Hepatocyte (in vitro differentiated cells): ENCODE measurements at regions not wholly inside any gene's neighbourhood (a gene's known extent, or its start where the extent isn't known, plus 50 kb on each side); places are given as distances from the start of the nearest gene placed in this dataset.

Source experiments
- DNase-seq: peaks from one replicate; pipeline ENCODE4 v3.0.0-alpha.2; 2016; ENCODE audit warnings: low spot score
- H2AFZ ChIP-seq: fragments of 200-600 bp; sonication (generic); 2 replicates; pipeline ENCODE4 v1.6.0; 2016; ENCODE audit warnings: antibody characterized with exemption, mild to moderate bottlenecking
- H3K27ac ChIP-seq: fragments of 200-600 bp; sonication (generic); 2 replicates; pipeline ENCODE4 v1.5.1; 2016; ENCODE audit warnings: mild to moderate bottlenecking
- H3K27me3 ChIP-seq: fragments of 200-600 bp; sonication (generic); 2 replicates; pipeline ENCODE4 v1.6.1; 2016
- H3K36me3 ChIP-seq: fragments of 200-600 bp; sonication (generic); replicated peaks from 2 replicates; pipeline ENCODE4 v1.5.1; 2016; ENCODE audit warnings: low read depth; ENCODE audit not compliant: insufficient read depth
- H3K4me1 ChIP-seq: fragments of 200-600 bp; sonication (generic); 2 replicates; pipeline ENCODE4 v1.5.1; 2016; ENCODE audit warnings: mild to moderate bottlenecking, moderate library complexity; ENCODE audit not compliant: insufficient read depth
- H3K4me2 ChIP-seq: fragments of 200-600 bp; sonication (generic); 2 replicates; pipeline ENCODE4 v1.6.0; 2016
- H3K4me3 ChIP-seq: fragments of 200-600 bp; sonication (generic); 2 replicates; pipeline ENCODE4 v1.5.1; 2016; ENCODE audit warnings: mild to moderate bottlenecking
- H3K79me2 ChIP-seq: fragments of 200-600 bp; sonication (generic); 2 replicates; pipeline ENCODE4 v1.6.0; 2017; ENCODE audit warnings: mild to moderate bottlenecking
- H3K9me2 ChIP-seq: fragments of 200-600 bp; sonication (generic); replicated peaks from 2 replicates; pipeline ENCODE4 v1.6.0; 2017; ENCODE audit warnings: mild to moderate bottlenecking; ENCODE audit not compliant: insufficient read depth
- H3K9me3 ChIP-seq: fragments of 200-600 bp; sonication (generic); 2 replicates; pipeline ENCODE4 v1.5.1; 2016; ENCODE audit warnings: low read depth, mild to moderate bottlenecking
- H4K20me1 ChIP-seq: fragments of 200-600 bp; sonication (generic); 2 replicates; pipeline ENCODE4 v1.6.0; 2016; ENCODE audit warnings: mild to moderate bottlenecking; ENCODE audit not compliant: insufficient read depth, poor library complexity, severe bottlenecking
- CTCF ChIP-seq: fragments of 200-600 bp; sonication (generic); IDR thresholded peaks from 2 replicates; pipeline ENCODE4 v1.5.1; 2016; ENCODE audit warnings: antibody characterized with exemption, mild to moderate bottlenecking; ENCODE audit not compliant: poor library complexity
- EZH2 ChIP-seq: fragments of 200-600 bp; sonication (generic); IDR thresholded peaks from 2 replicates; pipeline ENCODE4 v1.6.1; 2016; ENCODE audit warnings: antibody characterized with exemption, mild to moderate bottlenecking, borderline replicate concordance
- EZH2phosphoT487 ChIP-seq: fragments of 200-600 bp; sonication (generic); IDR thresholded peaks from one replicate; pipeline ENCODE4 v1.6.1; 2018; ENCODE audit warnings: antibody characterized with exemption, mild to moderate bottlenecking, low read depth, moderate library complexity; ENCODE audit not compliant: unreplicated experiment, severe bottlenecking
- WGBS: methylation state at CpG from one replicate; pipeline ENCODE4 v1.1.6; 2016; ENCODE audit warnings: low lambda C conversion rate; ENCODE audit errors: missing lambda C conversion rate; 5-methylcytosine and 5-hydroxymethylcytosine counted together

- DNase-seq = no peak
- Histone ChIP-seq H3K4me2 (no peak overlapping the region), H3K36me3 (no peaks in the 10 kb centered on the region), H3K27me3 (no peaks in the 10 kb centered on the region), H3K79me2 (no peaks in the 10 kb centered on the region), H2AFZ (no peak overlapping the region), H3K9me2 (no peaks in the 10 kb centered on the region), H4K20me1 (no peaks in the 10 kb centered on the region), H3K4me3 (no peak overlapping the region), H3K27ac (no peak overlapping the region), H3K9me3 (no peaks in the 10 kb centered on the region), H3K4me1 (no peaks in the 10 kb centered on the region)
- TF ChIP-seq CTCF (no peak), EZH2 (no peak), EZH2phosphoT487 (no peak)
Measured at GRCh38 chr3:146747051-146747450, 141.9 kb upstream of the PLSCR5 start.

- H3K27ac ChIP-seq = no peak overlapping the region
- H3K36me3 ChIP-seq = no peaks in the 10 kb centered on the region
- H3K79me2 ChIP-seq = no peaks in the 10 kb centered on the region
- TF ChIP-seq CTCF = no peak
- no peak for TF ChIP-seq EZH2phosphoT487
- TF ChIP-seq EZH2 = no peak
- no peak for DNase-seq
- H3K4me1 ChIP-seq = no peaks in the 10 kb centered on the region
- H3K9me2 ChIP-seq = no peaks in the 10 kb centered on the region
- H2AFZ ChIP-seq = no peak overlapping the region
- no peaks in the 10 kb centered on the region for H3K9me3 ChIP-seq
- no peak overlapping the region for H3K4me2 ChIP-seq
- H4K20me1 ChIP-seq = no peaks in the 10 kb centered on the region
- no peak overlapping the region for H3K4me3 ChIP-seq
- no peaks in the 10 kb centered on the region for H3K27me3 ChIP-seq
Measured at GRCh38 chr3:146746190-146746589, 141.0 kb upstream of the PLSCR5 start.

GRCh38 chr3:146739203-146739671, 134.1 kb upstream of the PLSCR5 start:
- DNase-seq = no peak
- H3K9me3 ChIP-seq = no peaks in the 10 kb centered on the region
- no peaks in the 10 kb centered on the region for H3K9me2 ChIP-seq
- no peak overlapping the region for H3K27ac ChIP-seq
- TF ChIP-seq CTCF = no peak
- no peak for TF ChIP-seq EZH2phosphoT487
- no peak for TF ChIP-seq EZH2
- no peaks in the 10 kb centered on the region for H3K27me3 ChIP-seq
- H4K20me1 ChIP-seq = no peaks in the 10 kb centered on the region
- H3K36me3 ChIP-seq = no peaks in the 10 kb centered on the region
- H3K4me2 ChIP-seq = no peak overlapping the region
- H3K4me3 ChIP-seq = no peak overlapping the region
- no peak overlapping the region for H2AFZ ChIP-seq
- 88% methylated on average over 6 of the region's 6 CpGs for WGBS
- no peaks in the 10 kb centered on the region for H3K4me1 ChIP-seq
- no peaks in the 10 kb centered on the region for H3K79me2 ChIP-seq

DNA sequence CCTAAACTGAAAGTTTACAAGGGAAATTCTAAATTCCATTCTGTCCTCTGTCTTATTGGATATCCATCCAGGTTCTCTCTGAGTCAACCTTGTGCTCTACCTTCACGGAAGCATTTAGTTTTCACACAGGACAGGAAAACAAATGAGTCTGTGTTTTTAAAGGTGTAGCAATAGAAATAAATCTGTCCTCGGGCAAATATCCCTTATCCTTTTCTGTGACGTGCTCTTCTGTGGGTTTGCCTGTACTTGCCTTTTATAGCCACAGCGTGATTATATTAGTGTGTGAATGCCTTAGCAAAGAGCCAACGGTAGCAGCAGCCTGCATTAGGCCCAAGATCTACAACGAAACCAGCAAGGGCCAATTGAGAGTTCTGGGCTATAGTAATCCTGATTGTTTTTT, 127.2 kb upstream of the PLSCR5 start:
- Histone ChIP-seq H3K4me2 (no peak overlapping the region), H4K20me1 (no peaks in the 10 kb centered on the region), H3K9me2 (no peaks in the 10 kb centered on the region), H3K9me3 (no peaks in the 10 kb centered on the region), H3K27me3 (no peaks in the 10 kb centered on the region), H3K4me1 (no peaks in the 10 kb centered on the region), H3K79me2 (no peaks in the 10 kb centered on the region), H3K4me3 (no peak overlapping the region), H3K27ac (no peak overlapping the region), H3K36me3 (no peaks in the 10 kb centered on the region), H2AFZ (no peak overlapping the region)
- TF ChIP-seq EZH2 = no peak
- no peak for TF ChIP-seq CTCF
- TF ChIP-seq EZH2phosphoT487 = no peak
- 87% methylated on average over 6 of the region's 6 CpGs for WGBS
- DNase-seq = no peak
